DND-41 (cell line): ENCODE measurements at regions not wholly inside any gene's neighbourhood (a gene's known extent, or its start where the extent isn't known, plus 50 kb on each side); places are given as distances from the start of the nearest gene placed in this dataset.

ENCODE experiments used
- ATAC-seq: fragments of 200-7000 bp; cut with Tn5 transposase; 3 replicates; pipeline ENCODE4 v1.9.1; 2021; ENCODE audit warnings: low read depth; ENCODE audit not compliant: insufficient read depth
- DNase-seq: peaks from one replicate; pipeline ENCODE4 v3.0.0-alpha.2; 2020
- H2AFZ ChIP-seq: 2 replicates; pipeline ENCODE4 v1.6.0; 2012; ENCODE audit warnings: low read depth, low read length
- H3K27ac ChIP-seq: 2 replicates; pipeline ENCODE4 v1.5.1; 2012; ENCODE audit warnings: low read length, inconsistent platforms
- H3K27me3 ChIP-seq: fragments of 200-600 bp; sonication (generic); 2 replicates; pipeline ENCODE4 v1.6.0; 2012; ENCODE audit warnings: low read length, mild to moderate bottlenecking, inconsistent platforms; ENCODE audit not compliant: insufficient read depth, poor library complexity
- H3K36me3 ChIP-seq: 2 replicates; pipeline ENCODE4 v1.5.1; 2012; ENCODE audit warnings: low read length, inconsistent platforms; ENCODE audit not compliant: insufficient read depth
- H3K4me1 ChIP-seq: 2 replicates; pipeline ENCODE4 v1.5.1; 2012; ENCODE audit warnings: mild to moderate bottlenecking, low read length; ENCODE audit not compliant: insufficient read depth
- H3K4me2 ChIP-seq: 2 replicates; pipeline ENCODE4 v1.6.0; 2012; ENCODE audit warnings: mild to moderate bottlenecking, moderate library complexity, low read length, inconsistent platforms; ENCODE audit not compliant: insufficient read depth
- H3K4me3 ChIP-seq, 2 experiments: fragments of 200-600 bp in 1 of 2; shearing (Covaris generic) in 1 of 2; 2 replicates each; pipeline ENCODE4 v1.5.1; 2012 to 2016; ENCODE audit warnings: inconsistent platforms in 2 of 2, low read length in 2 of 2, mild to moderate bottlenecking in 2 of 2, low read depth in 1 of 2, moderate library complexity in 1 of 2
- H3K79me2 ChIP-seq: 2 replicates; pipeline ENCODE4 v1.6.0; 2012; ENCODE audit warnings: low read length, inconsistent platforms; ENCODE audit not compliant: insufficient read depth
- H3K9ac ChIP-seq: 2 replicates; pipeline ENCODE4 v1.6.0; 2012; ENCODE audit warnings: low read depth, mild to moderate bottlenecking, inconsistent platforms, low read length, moderate library complexity
- H3K9me3 ChIP-seq: 2 replicates; pipeline ENCODE4 v1.5.1; 2012; ENCODE audit warnings: low read length, moderate library complexity, mild to moderate bottlenecking, inconsistent platforms; ENCODE audit not compliant: insufficient read depth, severe bottlenecking
- H4K20me1 ChIP-seq: 2 replicates; pipeline ENCODE4 v1.6.0; 2012; ENCODE audit warnings: low read length; ENCODE audit not compliant: insufficient read depth
- EZH2 ChIP-seq: IDR thresholded peaks from 3 replicates; pipeline ENCODE4 v1.6.1; 2012; ENCODE audit warnings: borderline replicate concordance, low read depth, mild to moderate bottlenecking, moderate library complexity, low read length, inconsistent platforms; ENCODE audit not compliant: severe bottlenecking
- TF ChIP-seq, protein P1 (sequence below): IDR thresholded peaks from 2 replicates; pipeline ENCODE4 v1.5.1; 2012; ENCODE audit warnings: borderline replicate concordance, low read length, moderate library complexity, mild to moderate bottlenecking; ENCODE audit not compliant: poor library complexity, severe bottlenecking; ENCODE audit errors: extremely low read depth

DNA sequence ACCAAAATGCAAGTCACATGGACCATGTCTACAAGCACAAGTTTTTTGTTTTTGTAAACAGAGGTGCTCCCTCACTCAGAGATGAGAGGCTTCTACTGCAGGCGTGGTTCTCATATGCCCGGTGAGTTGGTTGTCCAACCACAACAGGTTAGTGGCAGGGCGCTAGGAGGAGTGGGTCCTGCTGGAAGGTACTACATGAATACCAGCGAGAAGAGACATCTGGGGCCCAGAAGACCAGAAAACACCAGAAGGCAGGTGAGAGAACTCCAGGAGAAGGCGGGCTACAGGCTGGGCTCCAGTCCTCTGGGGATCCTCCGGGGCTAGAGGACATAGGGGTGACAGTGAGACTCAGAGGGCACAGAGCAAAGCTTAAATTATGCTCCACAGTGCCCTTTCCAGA, 366.5 kb downstream of the MATN1 start:
- Histone ChIP-seq H3K9me3 (no peaks in the 10 kb centered on the region), H2AFZ (no peak overlapping the region), H3K4me2 (no peak overlapping the region), H3K79me2 (no peaks in the 10 kb centered on the region), H3K36me3 (no peaks in the 10 kb centered on the region), H3K9ac (no peak overlapping the region), H3K4me1 (no peaks in the 10 kb centered on the region), H3K4me3 (no peak overlapping the region), H4K20me1 (no peaks in the 10 kb centered on the region), H3K27ac (no peak overlapping the region), H3K27me3 (no peaks in the 10 kb centered on the region)
- no peak for ATAC-seq
- TF ChIP-seq EZH2: no peak
- TF ChIP-seq, protein P1, sequence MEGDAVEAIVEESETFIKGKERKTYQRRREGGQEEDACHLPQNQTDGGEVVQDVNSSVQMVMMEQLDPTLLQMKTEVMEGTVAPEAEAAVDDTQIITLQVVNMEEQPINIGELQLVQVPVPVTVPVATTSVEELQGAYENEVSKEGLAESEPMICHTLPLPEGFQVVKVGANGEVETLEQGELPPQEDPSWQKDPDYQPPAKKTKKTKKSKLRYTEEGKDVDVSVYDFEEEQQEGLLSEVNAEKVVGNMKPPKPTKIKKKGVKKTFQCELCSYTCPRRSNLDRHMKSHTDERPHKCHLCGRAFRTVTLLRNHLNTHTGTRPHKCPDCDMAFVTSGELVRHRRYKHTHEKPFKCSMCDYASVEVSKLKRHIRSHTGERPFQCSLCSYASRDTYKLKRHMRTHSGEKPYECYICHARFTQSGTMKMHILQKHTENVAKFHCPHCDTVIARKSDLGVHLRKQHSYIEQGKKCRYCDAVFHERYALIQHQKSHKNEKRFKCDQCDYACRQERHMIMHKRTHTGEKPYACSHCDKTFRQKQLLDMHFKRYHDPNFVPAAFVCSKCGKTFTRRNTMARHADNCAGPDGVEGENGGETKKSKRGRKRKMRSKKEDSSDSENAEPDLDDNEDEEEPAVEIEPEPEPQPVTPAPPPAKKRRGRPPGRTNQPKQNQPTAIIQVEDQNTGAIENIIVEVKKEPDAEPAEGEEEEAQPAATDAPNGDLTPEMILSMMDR: no peak
- no peak for DNase-seq

DNA sequence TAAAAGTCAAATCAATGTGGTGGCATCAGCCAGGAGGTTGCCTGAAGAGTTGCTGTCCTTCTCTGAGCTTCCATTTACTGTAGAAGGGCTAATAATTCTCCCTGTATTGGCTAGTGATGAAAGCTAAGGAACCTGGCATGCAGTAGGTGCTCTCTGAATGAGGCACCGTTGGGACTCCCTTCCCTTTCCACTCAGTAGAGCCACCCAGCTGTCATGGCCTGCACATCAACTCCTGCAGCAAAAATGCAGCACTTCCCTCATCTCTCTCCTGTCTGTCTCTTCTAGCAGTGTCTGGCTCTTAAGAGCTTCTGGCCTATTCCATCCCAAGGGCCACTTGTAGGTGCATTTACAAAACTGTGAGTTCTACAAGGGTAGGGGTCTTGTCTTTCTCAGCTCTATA, 369.0 kb downstream of the MATN1 start:
- TF ChIP-seq EZH2: no peak
- TF ChIP-seq, protein P1: no peak
- no peak overlapping the region for H3K9ac ChIP-seq
- no peak overlapping the region for H3K4me2 ChIP-seq
- H3K79me2 ChIP-seq: no peaks in the 10 kb centered on the region
- no peaks in the 10 kb centered on the region for H3K27me3 ChIP-seq
- H2AFZ ChIP-seq: no peak overlapping the region
- DNase-seq (no peak), ATAC-seq (no peak)
- no peaks in the 10 kb centered on the region for H3K4me1 ChIP-seq
- H3K9me3 ChIP-seq: no peaks in the 10 kb centered on the region
- no peaks in the 10 kb centered on the region for H4K20me1 ChIP-seq
- no peaks in the 10 kb centered on the region for H3K36me3 ChIP-seq
- no peak overlapping the region for H3K27ac ChIP-seq
- H3K4me3 ChIP-seq: no peak overlapping the region

DNA sequence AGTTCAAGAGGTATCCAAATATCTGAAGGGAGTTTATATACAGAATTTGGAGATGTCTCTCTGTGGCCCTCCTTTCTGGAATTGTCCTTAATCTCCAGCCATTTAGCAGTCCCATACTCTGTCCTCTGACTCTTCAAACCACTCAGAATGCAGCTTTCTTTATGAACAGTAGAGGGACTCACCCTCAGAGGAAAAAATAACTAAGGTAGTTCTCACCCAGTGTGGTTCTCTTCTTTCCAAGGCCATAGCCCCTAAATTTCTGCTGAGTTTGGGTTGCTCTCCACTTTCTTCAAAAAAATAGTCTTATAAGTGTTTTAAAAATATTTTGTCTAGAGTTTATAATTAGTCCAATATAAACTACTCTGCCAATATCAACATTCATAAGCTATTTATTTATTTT, 369.7 kb downstream of the MATN1 start:
- no peak for ATAC-seq
- TF ChIP-seq, protein P1: peak; percentile 8
- TF ChIP-seq EZH2: no peak

DNA sequence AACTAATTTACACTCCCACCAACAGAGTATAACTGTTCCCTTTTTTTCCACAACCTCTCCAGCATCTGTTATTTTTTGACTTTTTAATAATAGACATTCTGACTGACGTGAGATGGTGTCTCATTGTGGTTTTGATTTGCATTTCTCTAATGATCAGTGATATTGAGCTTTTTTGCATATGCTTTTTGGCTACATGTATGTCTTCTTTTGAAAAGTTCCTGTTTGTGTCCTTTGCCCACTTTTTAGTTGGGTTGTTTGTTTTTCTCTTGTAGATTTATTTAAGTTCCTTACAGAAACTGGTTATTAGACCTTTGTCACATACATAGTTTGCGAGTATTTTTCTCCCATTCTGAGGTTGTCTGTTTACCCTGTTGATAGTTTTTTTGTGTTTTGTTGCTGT, 375.2 kb downstream of the MATN1 start:
- H3K9ac ChIP-seq: no peak overlapping the region
- no peak overlapping the region for H3K4me2 ChIP-seq
- no peak overlapping the region for H3K27ac ChIP-seq
- no peaks in the 10 kb centered on the region for H3K79me2 ChIP-seq
- ATAC-seq: no peak
- no peaks in the 10 kb centered on the region for H4K20me1 ChIP-seq
- no peaks in the 10 kb centered on the region for H3K36me3 ChIP-seq
- H3K27me3 ChIP-seq: peaks cover 3% of the 10 kb centered on the region
- no peak overlapping the region for H2AFZ ChIP-seq
- H3K4me3 ChIP-seq: no peak overlapping the region
- H3K9me3 ChIP-seq: peaks cover 4% of the 10 kb centered on the region
- H3K4me1 ChIP-seq: no peaks in the 10 kb centered on the region
- TF ChIP-seq, protein P1: no peak
- TF ChIP-seq EZH2: no peak
- no peak for DNase-seq

More for the DNA sequence above, 369.7 kb downstream of the MATN1 start:
- no peak overlapping the region for H2AFZ ChIP-seq
- no peaks in the 10 kb centered on the region for H3K79me2 ChIP-seq
- H3K4me2 ChIP-seq: no peak overlapping the region
- no peaks in the 10 kb centered on the region for H3K27me3 ChIP-seq
- DNase-seq: no peak
- no peaks in the 10 kb centered on the region for H3K9me3 ChIP-seq
- no peaks in the 10 kb centered on the region for H3K4me1 ChIP-seq
- H3K9ac ChIP-seq: no peak overlapping the region
- no peaks in the 10 kb centered on the region for H3K36me3 ChIP-seq
- no peaks in the 10 kb centered on the region for H4K20me1 ChIP-seq
- no peak overlapping the region for H3K4me3 ChIP-seq
- no peak overlapping the region for H3K27ac ChIP-seq
